ENCODE measurements at regions not wholly inside any gene's neighbourhood (a gene's known extent, or its start where the extent isn't known, plus 50 kb on each side); places are given as distances from the start of the nearest gene placed in this dataset.

DNA sequence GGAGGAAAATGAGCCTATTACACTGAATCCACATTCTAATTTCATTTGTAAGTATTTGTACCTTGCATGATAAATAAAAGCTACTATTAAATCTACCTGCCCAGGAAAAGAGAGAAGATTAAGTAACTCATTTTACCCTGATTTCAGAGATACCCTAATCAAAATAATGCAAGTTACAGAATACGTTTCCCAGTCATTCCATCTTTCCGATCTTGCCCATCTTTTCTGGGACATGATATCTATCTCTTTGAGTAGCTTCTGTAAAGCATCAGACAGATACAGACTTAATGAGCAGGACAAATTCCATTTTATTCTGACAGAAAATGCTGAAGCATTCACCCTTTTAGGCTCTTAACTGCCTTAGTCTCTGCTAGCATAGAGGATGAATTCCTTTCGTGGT, 56.6 kb downstream of the SPRY2 start:
- DNase-seq (ENCODE audit: low spot score), result peak; percentile 51

DNA sequence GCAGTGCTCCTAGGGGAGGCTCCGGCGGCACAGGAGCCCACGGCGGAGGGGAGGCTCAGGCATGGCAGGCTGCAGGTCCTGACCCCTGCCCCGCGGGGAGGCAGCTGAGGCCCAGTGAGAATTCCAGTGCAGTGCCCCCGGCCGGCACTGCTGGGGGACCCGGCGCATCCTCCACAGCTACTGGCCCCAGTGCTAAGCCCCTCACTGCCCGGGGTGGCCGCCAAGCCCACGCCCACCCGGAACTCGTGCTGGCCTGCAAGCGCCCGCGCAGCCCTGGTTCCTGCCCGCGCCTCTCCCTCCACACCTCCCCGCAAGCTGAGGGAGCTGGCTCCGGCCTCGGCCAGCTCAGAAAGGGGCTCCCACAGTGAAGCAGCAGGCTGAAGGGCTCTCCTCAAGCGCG, 62.2 kb downstream of the SPRY2 start:
- no peak for DNase-seq (ENCODE audit: low spot score)

DNA sequence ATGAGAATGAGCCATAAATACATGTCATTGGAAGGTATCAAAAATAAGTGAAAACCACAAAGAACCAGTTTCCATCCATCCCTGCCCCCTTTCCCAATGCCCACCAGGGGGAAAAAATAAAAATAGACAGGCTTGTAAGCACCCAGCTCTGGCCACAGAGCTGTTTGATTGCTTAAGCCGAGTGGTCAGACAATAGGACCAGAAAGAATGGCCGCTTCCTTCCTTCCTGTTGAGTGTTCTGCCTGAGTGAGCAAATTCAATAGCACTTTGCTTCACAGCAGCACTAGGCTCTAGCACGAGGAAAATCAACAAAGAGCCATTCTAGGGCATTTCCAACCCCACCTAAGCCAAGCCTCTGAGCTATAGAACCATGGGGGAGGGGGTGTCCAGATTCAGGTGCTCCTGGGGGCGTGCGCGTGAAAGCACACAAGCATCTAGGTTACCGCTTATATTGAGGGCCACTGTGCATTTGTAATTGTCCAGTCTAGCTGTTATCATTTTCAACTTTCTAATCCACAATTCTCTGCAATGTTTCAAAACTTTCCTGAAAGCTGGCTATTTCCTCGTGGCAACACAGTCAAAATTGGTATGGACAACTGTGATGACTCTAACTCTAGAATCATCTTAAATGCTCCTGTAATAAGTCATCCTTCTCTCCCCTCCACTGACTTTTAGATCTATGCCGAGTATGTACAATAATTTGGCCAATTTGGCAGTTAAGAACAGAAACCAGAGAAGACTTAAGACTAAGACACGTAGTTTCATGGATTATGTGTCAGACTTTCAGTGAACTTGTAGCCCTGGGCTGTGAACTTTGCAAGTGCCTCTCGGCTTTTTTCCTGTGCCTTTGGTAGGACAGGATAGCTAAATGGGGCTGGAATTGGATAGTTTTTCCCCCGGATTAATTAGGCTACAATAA, 64.3 kb downstream of the SPRY2 start:
- no peak for DNase-seq (ENCODE audit: low spot score)

DNA sequence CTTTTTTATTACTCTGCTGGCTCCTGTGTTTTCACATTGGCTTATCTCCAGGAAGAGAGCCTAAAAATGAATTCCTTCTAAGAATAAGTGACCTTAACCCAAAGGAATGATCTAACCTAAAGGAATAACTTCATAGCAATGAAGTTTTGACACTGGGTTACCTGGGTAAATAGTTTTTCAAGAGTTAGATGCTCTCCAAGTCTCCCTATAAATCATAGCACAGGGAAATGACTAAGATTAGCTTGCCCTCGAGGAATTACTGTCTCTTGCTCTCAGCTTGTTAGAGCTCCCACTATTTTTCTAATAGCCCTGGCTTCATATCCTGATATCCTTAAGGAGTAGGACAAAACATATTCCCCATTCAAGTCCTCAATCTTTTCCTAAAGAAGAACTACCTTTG, 66.3 kb downstream of the SPRY2 start:
- DNase-seq (ENCODE audit: low spot score), result no peak

DNA sequence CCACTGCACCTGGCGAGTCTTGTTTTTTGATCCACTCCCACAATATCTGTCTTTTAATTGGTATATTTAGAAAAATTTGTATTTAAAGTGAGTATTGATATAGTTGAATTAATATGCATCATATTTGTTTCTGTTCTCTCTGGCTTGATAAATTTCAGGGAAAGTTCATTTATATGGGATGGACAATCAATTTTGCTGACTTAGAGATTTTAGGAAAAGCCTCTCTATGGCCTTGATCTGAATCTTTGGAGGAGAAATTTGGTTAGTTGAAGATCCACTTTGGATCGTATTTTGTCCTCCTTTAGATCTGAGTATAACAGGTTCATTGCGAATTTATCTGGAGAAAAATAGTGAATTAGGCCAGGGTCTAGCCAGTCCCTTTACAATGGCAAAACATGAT, 67.2 kb downstream of the SPRY2 start:
- no peak for DNase-seq (ENCODE audit: low spot score)

DNA sequence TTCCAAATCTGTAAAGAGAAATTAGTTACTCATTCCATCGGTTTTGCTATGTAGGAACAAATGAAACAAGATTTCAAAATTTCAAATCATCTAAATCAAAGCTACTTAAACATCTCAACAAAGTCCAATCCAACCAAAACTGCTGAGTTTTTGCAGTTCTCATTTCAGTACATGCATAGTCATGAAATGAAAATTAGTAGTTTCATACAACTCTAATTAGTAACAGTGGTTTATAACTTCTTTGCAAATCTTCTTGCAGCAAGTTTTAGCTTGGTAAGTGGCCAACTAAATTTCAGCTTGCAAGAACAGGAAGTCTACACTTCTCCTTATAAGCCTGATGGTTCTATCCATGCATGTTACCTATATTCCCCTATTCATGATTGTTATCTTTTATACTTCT, 75.6 kb downstream of the SPRY2 start:
- DNase-seq (ENCODE audit: low spot score), result no peak

DNA sequence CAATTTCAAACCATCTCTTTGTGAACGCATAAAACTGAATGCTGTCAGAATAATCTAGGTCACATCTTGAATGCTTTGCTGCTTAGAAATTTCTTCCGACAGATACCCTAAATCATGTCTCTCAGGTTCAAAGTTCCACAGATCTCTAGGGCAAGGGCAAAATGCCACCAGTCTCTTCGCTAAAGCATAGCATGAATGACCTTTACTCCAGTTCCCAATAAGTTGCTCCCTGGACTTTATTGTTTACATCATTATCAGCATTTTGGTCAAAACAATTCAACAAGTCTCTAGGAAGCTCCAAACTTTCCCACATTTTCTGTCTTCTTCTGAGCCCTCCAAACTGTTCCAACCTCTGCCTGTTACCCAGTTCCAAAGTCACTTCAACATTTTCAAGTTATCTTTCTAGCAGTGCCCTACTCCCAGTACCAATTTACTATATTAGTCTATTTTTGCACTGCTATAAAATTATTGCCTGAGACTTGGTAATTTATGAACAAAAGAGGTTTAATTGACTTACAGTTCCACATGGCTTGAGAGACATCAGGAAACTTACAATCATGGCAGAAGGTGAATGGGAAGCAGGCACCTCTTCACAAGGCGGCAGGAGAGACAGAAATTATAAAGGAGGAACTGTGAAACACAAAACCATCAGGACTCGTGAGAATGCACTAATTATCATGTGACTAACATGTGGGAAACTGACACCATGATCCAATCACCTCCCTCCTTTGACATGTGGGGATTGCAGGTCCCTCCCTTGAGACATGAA, 77.0 kb downstream of the SPRY2 start:
- DNase-seq (ENCODE audit: low spot score), result no peak

DNA sequence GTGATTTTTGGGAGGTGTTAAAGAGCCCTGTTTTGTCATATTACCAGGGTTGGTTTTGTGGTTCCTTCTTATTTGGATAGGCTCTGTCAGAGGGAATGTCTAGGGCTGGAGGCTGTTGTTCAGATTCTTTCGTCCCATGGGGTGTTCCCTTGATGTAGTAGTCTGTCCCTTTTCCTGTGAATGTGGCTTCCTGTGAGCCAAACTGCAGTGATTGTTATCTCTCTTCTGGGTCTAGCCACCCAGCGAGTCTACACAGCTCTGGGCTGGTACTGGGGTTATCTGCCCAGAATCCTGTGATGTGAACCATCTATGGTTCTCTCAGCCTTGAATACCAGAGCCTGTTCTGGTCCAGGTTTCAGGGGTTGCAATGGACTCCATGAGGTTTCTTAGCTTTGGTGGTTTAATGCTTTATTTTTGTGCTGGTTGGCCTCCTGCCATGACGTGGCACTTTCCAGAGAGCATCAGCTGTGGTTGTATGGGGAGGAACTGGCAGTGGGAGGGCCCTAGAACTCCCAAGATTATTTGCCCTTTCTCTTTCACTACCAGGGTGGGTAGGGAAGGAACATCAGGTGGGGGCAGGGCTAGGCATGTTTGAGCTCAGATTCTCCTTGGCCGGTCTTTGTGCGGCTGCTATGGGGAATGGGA, 78.8 kb downstream of the SPRY2 start:
- DNase-seq (ENCODE audit: low spot score), result no peak

DNA sequence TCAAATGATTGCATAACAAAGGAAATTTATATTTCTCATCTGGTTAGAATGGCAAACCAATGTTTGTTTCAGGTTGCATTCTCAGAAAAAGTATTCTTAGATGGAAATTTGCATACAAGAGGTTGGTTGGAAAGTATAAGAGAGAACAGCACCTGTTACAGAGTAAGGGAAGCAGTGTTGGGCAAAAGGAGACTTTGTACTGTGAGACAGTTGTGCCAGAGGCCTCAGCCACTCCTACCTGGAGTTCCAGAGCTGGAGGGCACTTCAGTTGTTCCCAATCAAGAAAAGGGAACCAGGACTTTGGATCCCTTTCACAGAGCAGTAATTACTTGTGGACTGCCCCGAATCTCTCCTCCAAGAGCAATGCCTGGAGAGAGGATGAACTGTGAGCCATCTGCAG, 81.8 kb downstream of the SPRY2 start:
- no peak for DNase-seq (ENCODE audit: low spot score)

DNA sequence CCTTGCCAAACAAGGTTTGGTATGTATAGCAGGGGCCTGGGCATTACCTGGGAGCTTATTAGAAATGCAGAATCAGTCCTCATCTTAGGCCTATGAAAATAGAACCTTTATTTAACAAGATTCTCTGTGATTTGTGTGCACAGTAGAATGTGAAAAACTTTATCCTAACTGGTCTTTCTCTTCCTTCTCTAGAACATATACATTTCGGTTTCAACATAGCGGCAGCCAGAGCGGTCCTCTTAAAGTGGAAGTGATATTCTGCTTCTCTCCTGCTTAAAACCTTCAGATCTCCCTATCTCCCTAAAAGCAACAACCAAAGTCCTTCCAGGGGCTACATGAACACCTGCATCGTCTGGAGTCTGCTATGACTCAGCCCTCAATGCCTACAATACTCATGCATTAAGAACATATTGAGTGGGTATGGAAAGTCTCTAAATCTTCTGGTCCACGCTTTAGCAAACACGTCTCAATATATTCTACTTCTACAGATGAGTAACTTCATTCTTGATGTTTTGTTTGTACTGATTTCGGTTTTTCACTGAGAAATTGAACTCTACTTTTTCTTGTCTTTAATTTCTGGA, 84.5 kb downstream of the SPRY2 start:
- DNase-seq (ENCODE audit: low spot score), result no peak

DNA sequence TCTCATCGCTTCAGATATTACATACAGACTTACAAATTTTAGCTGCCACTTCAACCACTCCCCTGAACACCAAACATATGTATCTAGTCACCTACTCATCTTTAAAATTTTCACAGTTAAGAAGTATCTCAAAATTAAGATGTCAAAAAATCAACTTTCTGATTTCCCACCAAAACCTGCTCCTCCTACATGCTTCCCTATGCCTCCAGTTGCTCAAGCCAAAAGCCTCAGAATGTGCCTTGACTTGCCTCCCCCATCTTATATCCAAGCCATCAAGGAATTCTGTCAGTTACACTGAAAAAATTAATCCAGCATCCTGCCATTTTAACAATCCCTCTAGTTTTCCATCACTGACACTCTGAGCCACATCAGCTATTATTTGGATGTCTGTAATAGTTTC, 85.0 kb downstream of the SPRY2 start:
- DNase-seq (ENCODE audit: low spot score), result no peak

DNA sequence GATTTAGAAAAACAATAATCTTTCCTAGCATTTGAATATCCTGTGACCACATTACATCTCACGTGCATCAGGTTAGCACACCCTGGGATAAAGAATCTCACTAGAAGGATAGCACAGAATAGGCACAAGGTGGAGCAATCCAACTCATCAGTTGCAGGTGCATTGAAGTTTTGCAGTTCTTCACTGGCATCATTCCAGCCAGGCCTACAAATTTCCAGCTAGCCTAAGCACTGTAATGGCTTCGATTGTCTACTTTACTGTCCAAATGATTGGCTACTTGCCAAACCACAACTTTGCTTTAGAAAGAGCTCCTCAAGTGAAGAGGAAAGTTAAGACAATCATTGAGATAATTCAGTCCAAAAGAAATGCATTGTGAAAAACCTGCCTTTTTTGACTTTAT, 89.5 kb downstream of the SPRY2 start:
- no peak for DNase-seq (ENCODE audit: low spot score)

DNA sequence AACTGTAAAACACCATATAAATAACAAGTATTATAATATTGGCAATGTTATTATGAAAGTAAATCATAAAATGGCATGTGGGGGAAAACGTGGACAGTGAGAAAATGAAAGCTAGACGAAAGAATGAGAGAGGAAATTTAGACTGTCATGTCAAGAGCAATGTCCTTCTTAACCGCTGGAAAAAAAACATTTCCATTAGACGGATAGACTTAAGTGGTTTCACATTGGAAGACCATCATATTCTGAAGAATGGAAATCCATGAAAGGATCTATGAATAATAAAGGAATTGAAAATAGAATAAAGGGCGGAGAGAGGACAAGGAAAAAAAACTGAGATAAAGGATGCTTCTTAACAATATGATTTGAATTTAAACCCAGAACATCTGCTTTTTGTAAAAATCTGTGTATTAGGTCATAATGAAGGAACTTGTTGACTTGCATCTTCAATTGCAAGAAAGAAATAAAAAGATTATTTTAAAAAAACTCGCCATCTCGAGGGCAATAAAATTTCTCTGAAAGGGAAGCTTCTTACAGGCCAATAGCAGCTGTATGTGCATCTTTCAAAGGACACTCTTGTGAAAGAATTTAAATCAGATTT, 90.6 kb downstream of the SPRY2 start:
- DNase-seq (ENCODE audit: low spot score), result no peak

DNA sequence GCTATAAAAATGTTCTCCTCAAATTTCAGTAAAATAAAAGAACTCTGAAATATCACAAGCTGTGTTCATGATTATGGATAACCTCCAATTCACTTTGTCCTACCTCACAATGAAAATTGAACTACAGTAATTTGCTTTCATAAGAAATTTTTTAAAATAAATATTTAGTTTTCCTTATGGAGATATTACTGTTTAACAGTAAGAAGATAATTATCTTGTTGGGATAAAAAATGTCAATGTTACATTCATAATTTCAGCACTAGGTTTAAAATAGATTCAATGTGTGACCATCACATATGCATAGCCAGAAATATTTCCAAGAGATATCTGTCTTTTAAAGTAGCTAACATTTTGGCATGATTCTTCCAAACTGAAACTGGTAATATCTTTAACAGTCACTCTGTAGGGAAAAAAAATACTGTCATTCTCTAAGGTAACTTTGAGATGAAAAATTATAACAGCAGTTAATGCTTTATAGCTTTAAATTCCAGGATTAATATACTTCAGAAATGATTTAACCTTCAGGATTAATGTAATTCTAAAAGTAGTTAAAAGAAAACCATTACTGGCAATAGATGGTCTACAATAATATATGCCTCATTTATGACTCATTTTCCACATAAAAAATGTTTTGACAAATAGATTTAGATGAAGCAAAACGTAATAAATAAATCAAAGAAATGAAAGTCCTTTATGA, 91.3 kb downstream of the SPRY2 start:
- no peak for DNase-seq (ENCODE audit: low spot score)

DNA sequence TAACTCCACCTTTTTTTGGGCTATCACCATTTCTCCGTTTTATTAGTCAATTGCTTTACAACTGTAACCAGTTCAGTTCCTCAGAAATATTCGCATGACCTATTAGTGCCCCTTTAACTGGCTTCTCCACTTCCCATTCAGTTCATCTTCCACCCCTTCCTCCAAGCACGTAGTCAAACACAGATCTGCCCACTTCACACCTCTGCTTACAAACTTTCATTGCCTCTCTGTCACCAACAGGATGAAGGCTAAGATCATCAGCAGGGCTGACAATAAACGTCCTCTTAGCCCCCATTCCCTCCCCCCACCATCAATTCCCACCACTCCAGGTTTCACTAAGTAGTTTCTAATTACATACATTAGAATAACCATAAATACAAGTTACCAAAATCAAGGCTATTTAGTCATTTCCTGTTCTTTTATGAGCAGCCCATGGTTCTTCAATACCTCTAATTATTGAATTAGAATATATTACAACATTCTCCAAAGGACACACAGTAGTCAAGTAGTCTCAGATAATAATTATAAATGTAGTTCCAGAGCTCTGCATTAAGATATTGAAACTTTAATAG, 95.7 kb downstream of the SPRY2 start:
- no peak for DNase-seq (ENCODE audit: low spot score)

DNA sequence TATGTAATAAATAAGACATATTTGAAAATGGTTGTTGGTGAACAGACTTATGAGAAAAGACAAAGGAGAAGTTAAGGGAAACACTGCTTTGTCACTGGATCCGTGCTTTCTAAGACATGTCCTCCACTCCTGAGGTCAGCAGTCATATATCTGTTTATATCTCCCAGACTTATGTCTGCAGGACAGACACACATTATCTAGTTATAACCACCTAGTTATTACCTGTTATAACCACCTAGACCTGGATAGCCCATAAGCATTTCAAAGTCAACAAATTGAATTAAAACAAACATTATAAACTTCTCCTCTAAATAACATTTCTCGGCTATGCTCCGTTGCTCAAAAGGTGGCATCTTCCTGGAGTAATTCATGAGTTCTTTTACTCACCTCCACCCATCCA, 96.4 kb downstream of the SPRY2 start:
- no peak for DNase-seq (ENCODE audit: low spot score)

DNA sequence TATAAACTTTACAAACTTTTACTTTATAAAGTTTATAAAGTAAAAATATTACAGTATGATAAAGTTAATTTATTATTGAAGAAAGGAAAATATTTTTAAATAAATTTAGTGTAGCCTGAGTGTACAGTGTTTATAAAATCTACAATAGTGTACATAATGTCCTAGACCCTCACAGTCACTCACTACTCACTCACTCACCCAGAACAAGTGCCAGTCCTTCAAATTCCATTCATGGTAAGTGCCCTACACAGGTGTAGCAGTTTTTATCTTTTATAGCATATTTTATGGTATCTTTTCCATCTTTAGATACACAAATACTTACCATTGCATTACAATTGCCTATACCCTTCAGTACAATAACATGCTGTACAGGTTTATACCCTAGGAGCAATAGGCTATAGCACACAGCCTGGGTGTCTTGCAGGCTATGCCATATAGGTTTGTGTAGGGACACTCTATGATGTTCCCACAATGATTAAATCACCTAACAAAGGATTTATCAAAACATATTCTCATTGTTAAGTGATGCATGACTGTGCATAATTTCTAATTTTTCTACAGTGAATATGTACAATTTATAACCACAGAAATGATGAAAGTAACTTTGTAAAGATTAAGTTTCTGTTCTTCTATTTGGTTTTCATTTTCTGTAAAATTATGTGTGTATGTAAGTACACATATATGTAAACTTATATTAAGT, 98.0 kb downstream of the SPRY2 start:
- no peak for DNase-seq (ENCODE audit: low spot score)

DNA sequence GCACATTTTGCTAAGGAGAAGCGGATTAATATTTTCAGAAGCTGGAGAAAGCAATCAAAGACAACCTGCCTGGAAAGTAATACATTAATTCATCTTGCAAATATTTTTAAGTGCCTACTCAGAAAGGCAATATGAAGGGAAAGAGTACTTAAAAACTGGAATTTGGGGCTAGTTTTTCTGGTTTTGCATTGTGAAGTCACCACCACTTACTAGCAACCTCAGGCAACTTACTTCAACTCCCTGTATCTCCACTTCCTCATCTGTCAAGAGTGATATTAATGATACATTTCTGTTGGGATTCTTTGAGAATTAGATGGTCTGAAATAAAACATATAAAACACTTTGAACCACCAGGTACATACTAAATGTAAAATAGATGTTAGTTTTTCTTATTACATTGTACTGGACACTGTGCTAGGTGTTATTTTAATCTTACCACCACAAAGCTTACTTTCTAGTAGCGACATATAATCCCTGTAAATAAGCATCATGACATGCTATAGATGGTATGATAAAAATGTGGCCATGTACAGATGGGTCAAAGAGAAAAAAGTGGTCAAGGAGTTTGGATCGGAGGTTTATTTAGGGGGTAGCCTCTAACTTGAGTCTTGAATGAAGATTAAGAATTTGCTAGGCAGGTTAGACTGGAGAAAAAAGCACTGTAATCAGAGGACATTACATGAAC, 101.2 kb downstream of the SPRY2 start:
- DNase-seq (ENCODE audit: low spot score), result no peak

DNA sequence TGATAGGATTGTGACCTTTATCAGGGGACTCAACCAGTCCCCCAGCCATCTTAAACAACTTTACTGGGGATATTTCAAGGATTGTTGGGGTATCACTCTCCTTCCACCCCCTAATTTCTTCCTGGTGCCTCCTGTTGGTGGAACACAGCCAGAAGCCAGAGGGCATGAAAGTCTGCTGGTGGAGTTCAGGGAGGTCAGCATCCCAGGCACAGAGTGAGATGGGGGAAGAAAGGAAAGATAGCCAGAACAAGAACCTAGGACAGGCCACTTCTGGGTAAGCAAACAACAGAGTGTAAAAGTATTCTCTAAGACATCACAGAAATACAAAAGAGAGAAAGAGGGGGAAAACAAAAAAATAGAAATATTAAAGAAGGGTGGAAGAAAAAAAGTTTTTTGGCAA, 101.8 kb downstream of the SPRY2 start:
- no peak for DNase-seq (ENCODE audit: low spot score)

DNA sequence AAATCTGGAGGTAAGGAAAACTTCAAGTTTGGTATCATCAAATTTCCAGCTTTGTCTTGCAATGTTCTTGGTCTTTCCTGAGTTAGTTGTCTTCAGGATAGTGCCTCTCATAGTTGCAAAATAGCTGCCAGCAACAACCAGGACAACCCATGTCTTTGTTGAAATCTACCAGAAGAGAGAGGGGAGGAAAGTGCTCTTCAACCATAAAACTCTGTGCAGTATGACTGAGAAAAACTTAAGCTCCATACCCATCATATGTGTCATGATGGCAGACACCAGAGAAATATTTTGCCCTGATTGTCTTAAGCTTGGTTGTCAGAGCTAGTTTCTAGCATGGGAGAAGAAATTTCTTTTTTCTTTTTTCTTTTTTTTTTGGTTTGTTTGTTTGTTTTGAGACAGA, 103.3 kb downstream of the SPRY2 start:
- DNase-seq (ENCODE audit: low spot score), result no peak

All from SK-N-DZ (cell line).